Stomach (tissue), 8 donors: ENCODE measurements at regions not wholly inside any gene's neighbourhood (a gene's known extent, or its start where the extent isn't known, plus 50 kb on each side); places are given as distances from the start of the nearest gene placed in this dataset.

Experiments
- DNase-seq, 2 donors: peaks; one replicate each; pipeline versions ENCODE4 v3.0.0 to v3.0.0-alpha.2; 2013 to 2019
- H3K27ac ChIP-seq, 5 donors: fragments of 200-600 bp in 4 of 5; sonication (generic) in 4 of 5; one replicate each; pipeline ENCODE4 v1.5.1; 2013 to 2019; ENCODE audit warnings: mild to moderate bottlenecking in 1 of 5, moderate library complexity in 1 of 5
- H3K27me3 ChIP-seq, 3 donors: fragments of 200-600 bp; sonication (generic); one replicate each; pipeline ENCODE4 v1.5.1; 2017 to 2019; ENCODE audit warnings: mixed run types in 1 of 3
- H3K36me3 ChIP-seq, 4 donors: fragments of 200-600 bp; sonication (generic); 1 replicate in 3 of 4; 2 replicates in 1 of 4; pipeline ENCODE4 v1.5.1; 2016 to 2019
- H3K4me1 ChIP-seq, 4 donors: fragments of 200-600 bp; sonication (generic); one replicate each; pipeline ENCODE4 v1.5.1; 2016 to 2019
- H3K4me3 ChIP-seq, 4 donors: fragments of 200-600 bp; sonication (generic) in 3 of 4; one replicate each; pipeline ENCODE4 v1.5.1; 2016 to 2019; ENCODE audit warnings: mild to moderate bottlenecking in 1 of 4
- H3K9me3 ChIP-seq, 4 donors: fragments of 200-600 bp; sonication (generic); one replicate each; pipeline ENCODE4 v1.5.1; 2016 to 2019
- CTCF ChIP-seq, 7 experiments: fragments of 450-650 bp in 4 of 7; fragments of 200-600 bp in 3 of 7; sonication (generic) in 3 of 7; IDR thresholded peaks; one replicate each; pipeline ENCODE4 v1.5.1; 2016 to 2019; ENCODE audit warnings: antibody characterized with exemption in 7 of 7, control low read depth in 2 of 7, mild to moderate bottlenecking in 1 of 7
- EP300 ChIP-seq: sonication (generic); formaldehyde crosslinking; IDR thresholded peaks from one replicate; pipeline ENCODE4 v1.6.1; 2017; ENCODE audit warnings: antibody characterized with exemption
- POLR2A ChIP-seq, 4 donors: fragments of 450-650 bp; IDR thresholded peaks; one replicate each; pipeline ENCODE4 v1.6.1; 2016; ENCODE audit warnings: antibody characterized with exemption in 4 of 4, control low read depth in 2 of 4, mild to moderate bottlenecking in 1 of 4, moderate library complexity in 1 of 4
- POLR2AphosphoS5 ChIP-seq, 3 donors: sonication (generic); formaldehyde crosslinking; IDR thresholded peaks; one replicate each; pipeline ENCODE4 v1.6.1; 2016; ENCODE audit warnings: antibody characterized with exemption in 3 of 3
- WGBS, 5 donors: extraction: QIAGEN DNeasy Blood & Tissue Kit in 3 of 5; methylation state at CpG; one replicate each; pipeline versions ENCODE4 v1.1.5 to v1.1.7; 2013 to 2018; 5-methylcytosine and 5-hydroxymethylcytosine counted together
- intact Hi-C: fragments of 100-400 bp; cut with DNase I; formaldehyde crosslinking; loops from one replicate; pipeline ENCODE4 v1.15.1; 2023; ENCODE audit warnings: low total_unique reads
- donor health status: healthy with polysubstance abuse.
- donor health status: Bipolar disorder and iron deficiency.
- donor health status: healthy.

GRCh38 chr7:119439192-119439591, 833.8 kb upstream of the KCND2 start:
- no peak overlapping the region for H3K27ac ChIP-seq
- H3K27me3 ChIP-seq, result no peaks in the 10 kb centered on the region
- no peak overlapping the region for H3K4me3 ChIP-seq
- H3K4me1 ChIP-seq, result no peaks in the 10 kb centered on the region
- no peak for DNase-seq
- intact Hi-C loops, result no loop called here
- 37 to 65% (median 59%) methylated on average over 4 of the region's 4 CpGs for WGBS, 5 donors
- no peak for TF ChIP-seq EP300
- no peak for TF ChIP-seq CTCF (IDR thresholded peaks at IDR 0.05)
- no peak for TF ChIP-seq POLR2A (IDR thresholded peaks at IDR 0.05)
- TF ChIP-seq POLR2AphosphoS5 (IDR thresholded peaks at IDR 0.05), result no peak
- H3K36me3 ChIP-seq, result no peaks in the 10 kb centered on the region
- no peaks in the 10 kb centered on the region for H3K9me3 ChIP-seq

- DNase-seq, result no peak
- WGBS, 5 donors, result 62 to 66% (median 64%) methylated on average over 2 of the region's 2 CpGs
- Histone ChIP-seq H3K9me3 (no peaks in the 10 kb centered on the region), H3K36me3 (no peaks in the 10 kb centered on the region), H3K27ac (no peak overlapping the region), H3K4me3 (no peak overlapping the region), H3K4me1 (no peaks in the 10 kb centered on the region), H3K27me3 (no peaks in the 10 kb centered on the region)
- TF ChIP-seq CTCF (IDR thresholded peaks at IDR 0.05), result no peak
- no peak for TF ChIP-seq POLR2AphosphoS5 (IDR thresholded peaks at IDR 0.05)
- no peak for TF ChIP-seq POLR2A (IDR thresholded peaks at IDR 0.05)
- no peak for TF ChIP-seq EP300
- intact Hi-C loops, result no loop called here
These were observed 820.6 kb upstream of the KCND2 start for GRCh38 chr7:119452401-119452800.

GRCh38 chr7:119465798-119466305, 807.1 kb upstream of the KCND2 start:
- no peak overlapping the region for H3K27ac ChIP-seq
- WGBS, 5 donors, result 5 to 16% (median 10%) methylated on average over 1 of the region's 1 CpG
- intact Hi-C loops, result no loop called here
- H3K4me3 ChIP-seq, result no peak overlapping the region
- H3K27me3 ChIP-seq, result no peaks in the 10 kb centered on the region
- DNase-seq, result peak; percentile 4 to 31
- H3K9me3 ChIP-seq, result no peaks in the 10 kb centered on the region
- no peaks in the 10 kb centered on the region for H3K4me1 ChIP-seq
- TF ChIP-seq POLR2A (IDR thresholded peaks at IDR 0.05) (no peak), EP300 (no peak), CTCF (IDR thresholded peaks at IDR 0.05) (no peak), POLR2AphosphoS5 (IDR thresholded peaks at IDR 0.05) (no peak)
- no peaks in the 10 kb centered on the region for H3K36me3 ChIP-seq

- Histone ChIP-seq H3K9me3 (no peaks in the 10 kb centered on the region), H3K27ac (peak overlapping the region in 1 of 5 donors; percentile 44), H3K27me3 (no peaks in the 10 kb centered on the region), H3K4me1 (no peaks in the 10 kb centered on the region), H3K4me3 (no peak overlapping the region), H3K36me3 (no peaks in the 10 kb centered on the region)
- DNase-seq, result peak; percentile 66 to 74
- 17 to 27% (median 22%) methylated on average over 7 of the region's 7 CpGs for WGBS, 5 donors
- TF ChIP-seq EP300 (no peak), POLR2A (IDR thresholded peaks at IDR 0.05) (no peak), CTCF (IDR thresholded peaks at IDR 0.05) (no peak), POLR2AphosphoS5 (IDR thresholded peaks at IDR 0.05) (peak in 1 of 3 donors; percentile 22)
- intact Hi-C loops, result no loop called here
These were observed 800.5 kb upstream of the KCND2 start for GRCh38 chr7:119472408-119473038.
